HEK293 (cell line): ENCODE measurements at regions not wholly inside any gene's neighbourhood (a gene's known extent, or its start where the extent isn't known, plus 50 kb on each side); places are given as distances from the start of the nearest gene placed in this dataset.

Experiments
- CTCF ChIA-PET: fragments of 350-600 bp; formaldehyde crosslinking; extraction: SDS; loops from one replicate; lab custom pipeline; 2021; ENCODE audit warnings: antibody characterized with exemption; lab: Yijun Ruan, JAX
- POLR2A ChIA-PET: fragments of 300-600 bp; formaldehyde crosslinking; extraction: SDS; loops from one replicate; lab custom pipeline; 2020; ENCODE audit warnings: antibody characterized with exemption, inconsistent platforms; lab: Yijun Ruan, JAX
- H3K27ac ChIP-seq: fragments of 200-500 bp; sonication (Bioruptor generic); 2 replicates; pipeline ENCODE4 v1.5.1; 2014; ENCODE audit warnings: low read depth, low read length, control low read depth, inconsistent platforms; ENCODE audit errors: extremely low read depth
- H3K36me3 ChIP-seq, 2 experiments: fragments of 200-500 bp in 1 of 2; sonication (Bioruptor generic) in 1 of 2; 1 replicate in 1 of 2; 2 replicates in 1 of 2; pipeline ENCODE4 v1.5.1; 2014 to 2017; ENCODE audit warnings: inconsistent platforms in 2 of 2, low read length in 2 of 2; ENCODE audit not compliant: control insufficient read depth in 2 of 2, insufficient read depth in 1 of 2
- H3K4me1 ChIP-seq: fragments of 200-500 bp; sonication (Bioruptor generic); 2 replicates; pipeline ENCODE4 v1.5.1; 2014; ENCODE audit warnings: mild to moderate bottlenecking, low read length, inconsistent platforms; ENCODE audit not compliant: control insufficient read depth, insufficient read depth
- H3K4me3 ChIP-seq: 2 replicates; pipeline ENCODE4 v1.5.1; 2011; ENCODE audit warnings: low read depth, mild to moderate bottlenecking, control low read depth, low read length, moderate library complexity
- H3K9me3 ChIP-seq: fragments of 200-500 bp; sonication (Bioruptor generic); 2 replicates; pipeline ENCODE4 v1.5.1; 2014; ENCODE audit warnings: low read depth, low read length, inconsistent platforms; ENCODE audit not compliant: control insufficient read depth, insufficient read depth
- BCL11B ChIP-seq: fragments of 450-650 bp; formaldehyde crosslinking; IDR thresholded peaks from 2 replicates; pipeline ENCODE4 v1.5.1; 2016; ENCODE audit warnings: low read depth, missing biosample characterization, missing genetic modification characterization
- INSM2 ChIP-seq: fragments of 450-650 bp; formaldehyde crosslinking; IDR thresholded peaks from 2 replicates; pipeline ENCODE4 v1.5.1; 2016; ENCODE audit warnings: missing biosample characterization, missing genetic modification characterization
- PBX3 ChIP-seq: sonication (generic); formaldehyde crosslinking; IDR thresholded peaks from 2 replicates; pipeline ENCODE4 v1.8.1; 2022; ENCODE audit warnings: mild to moderate bottlenecking, moderate library complexity, missing genetic modification reagents
- PRDM6 ChIP-seq: fragments of 450-650 bp; formaldehyde crosslinking; IDR thresholded peaks from 2 replicates; pipeline ENCODE4 v1.5.1; 2017; ENCODE audit warnings: missing biosample characterization, missing genetic modification characterization
- SP3 ChIP-seq: fragments of 450-650 bp; formaldehyde crosslinking; IDR thresholded peaks from 2 replicates; pipeline ENCODE4 v1.5.1; 2016; ENCODE audit warnings: missing biosample characterization, missing genetic modification characterization
- ZFP3 ChIP-seq: fragments of 450-650 bp; formaldehyde crosslinking; IDR thresholded peaks from 2 replicates; pipeline ENCODE4 v1.5.1; 2016; ENCODE audit warnings: low read depth, missing biosample characterization, missing genetic modification characterization
- ZFP37 ChIP-seq: fragments of 450-650 bp; formaldehyde crosslinking; IDR thresholded peaks from 2 replicates; pipeline ENCODE4 v1.5.1; 2016; ENCODE audit warnings: missing biosample characterization, missing genetic modification characterization
- ZNF112 ChIP-seq: fragments of 450-650 bp; formaldehyde crosslinking; IDR thresholded peaks from 2 replicates; pipeline ENCODE4 v1.5.0; 2017; ENCODE audit warnings: missing biosample characterization, missing genetic modification characterization
- ZNF132 ChIP-seq: fragments of 450-650 bp; formaldehyde crosslinking; IDR thresholded peaks from 2 replicates; pipeline ENCODE4 v1.5.1; 2017; ENCODE audit warnings: missing biosample characterization, missing genetic modification characterization, borderline replicate concordance
- ZNF169 ChIP-seq: fragments of 450-650 bp; formaldehyde crosslinking; IDR thresholded peaks from 2 replicates; pipeline ENCODE4 v1.5.1; 2016; ENCODE audit warnings: missing biosample characterization, missing genetic modification characterization
- ZNF292 ChIP-seq: fragments of 450-650 bp; formaldehyde crosslinking; IDR thresholded peaks from 2 replicates; pipeline ENCODE4 v1.5.1; 2016; ENCODE audit warnings: low read depth, missing biosample characterization, missing genetic modification characterization, borderline replicate concordance
- ZNF37A ChIP-seq: fragments of 450-650 bp; IDR thresholded peaks from 2 replicates; pipeline ENCODE4 v1.5.1; 2018; ENCODE audit warnings: missing biosample characterization, missing genetic modification characterization
- ZNF398 ChIP-seq: fragments of 450-650 bp; formaldehyde crosslinking; IDR thresholded peaks from 2 replicates; pipeline ENCODE4 v1.5.1; 2017; ENCODE audit warnings: missing biosample characterization, missing genetic modification characterization
- ZNF548 ChIP-seq: fragments of 450-650 bp; formaldehyde crosslinking; IDR thresholded peaks from 2 replicates; pipeline ENCODE4 v1.5.1; 2016; ENCODE audit warnings: missing biosample characterization, missing genetic modification characterization
- ZNF621 ChIP-seq: fragments of 450-650 bp; formaldehyde crosslinking; IDR thresholded peaks from 2 replicates; pipeline ENCODE4 v1.5.1; 2017; ENCODE audit warnings: missing biosample characterization, missing genetic modification characterization
- ZNF623 ChIP-seq: fragments of 450-650 bp; formaldehyde crosslinking; IDR thresholded peaks from 2 replicates; pipeline ENCODE4 v1.5.1; 2016; ENCODE audit warnings: missing biosample characterization, missing genetic modification characterization
- ZNF654 ChIP-seq: fragments of 450-650 bp; formaldehyde crosslinking; IDR thresholded peaks from 2 replicates; pipeline ENCODE4 v1.5.1; 2016; ENCODE audit warnings: low read depth, missing biosample characterization, missing genetic modification characterization
- ZNF660 ChIP-seq: fragments of 450-650 bp; IDR thresholded peaks from 2 replicates; pipeline ENCODE4 v1.5.1; 2018; ENCODE audit warnings: missing biosample characterization, mild to moderate bottlenecking, missing genetic modification characterization
- ZNF677 ChIP-seq: fragments of 450-650 bp; IDR thresholded peaks from 2 replicates; pipeline ENCODE4 v1.5.0; 2018; ENCODE audit warnings: missing biosample characterization, mild to moderate bottlenecking, missing genetic modification characterization, moderate library complexity
- ZNF792 ChIP-seq: fragments of 450-650 bp; formaldehyde crosslinking; IDR thresholded peaks from 2 replicates; pipeline ENCODE4 v1.5.1; 2016; ENCODE audit warnings: missing biosample characterization, missing genetic modification characterization
- ZSCAN18 ChIP-seq: fragments of 450-650 bp; formaldehyde crosslinking; IDR thresholded peaks from 2 replicates; pipeline ENCODE4 v1.5.1; 2016; ENCODE audit warnings: missing biosample characterization, missing genetic modification characterization
- ZSCAN30 ChIP-seq: fragments of 450-650 bp; IDR thresholded peaks from 2 replicates; pipeline ENCODE4 v1.5.1; 2018; ENCODE audit warnings: missing biosample characterization, mild to moderate bottlenecking, missing genetic modification characterization, moderate library complexity

GRCh38 chr6:91796603-91797002 lies 1209.7 kb upstream of the MAP3K7 start:
- H3K36me3 ChIP-seq, result no peaks in the 10 kb centered on the region
- TF ChIP-seq ZNF623 (tag by site-specific recombination) (no peak), ZNF548 (tag by site-specific recombination) (no peak), ZNF654 (tag by site-specific recombination) (no peak), ZNF621 (tag by site-specific recombination) (no peak), ZNF677 (tag by site-specific recombination) (no peak), PBX3 (CRISPR knock-in tag) (no peak), ZNF398 (tag by site-specific recombination) (no peak)
- no peak overlapping the region for H3K4me3 ChIP-seq
- no peaks in the 10 kb centered on the region for H3K9me3 ChIP-seq
- POLR2A ChIA-PET, result no interaction called here
- CTCF ChIA-PET, result no interaction called here
- no peak overlapping the region for H3K27ac ChIP-seq
- H3K4me1 ChIP-seq, result no peaks in the 10 kb centered on the region

DNA sequence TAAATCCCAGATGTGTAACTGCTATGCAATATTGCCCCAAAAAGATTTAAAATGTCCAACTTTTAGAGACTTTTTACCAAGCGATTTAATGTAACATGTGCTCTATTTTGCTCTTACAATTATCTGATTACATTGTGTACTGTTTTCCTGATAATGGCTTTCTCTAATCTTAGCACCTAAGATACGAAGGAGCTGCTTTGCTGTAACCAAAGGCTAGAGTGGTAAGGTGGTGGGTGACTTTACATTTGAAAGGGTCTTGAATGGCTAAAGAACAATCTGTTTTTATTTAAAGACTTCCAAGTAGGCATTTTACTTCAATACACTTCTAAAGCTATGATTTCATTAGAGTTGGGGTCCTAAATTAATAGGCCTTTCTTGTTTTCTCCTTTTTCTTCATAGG lies 1201.6 kb upstream of the MAP3K7 start:
- no peaks in the 10 kb centered on the region for H3K36me3 ChIP-seq
- H3K9me3 ChIP-seq, result no peaks in the 10 kb centered on the region
- no peak overlapping the region for H3K27ac ChIP-seq
- ChIA-PET POLR2A (interaction anchor here (0.7 kb wide), 1 partner anchor 25 kb away, joined by 3 read pairs; no protein-coding TSS in a partner anchor), CTCF (no interaction called here)
- H3K4me3 ChIP-seq, result no peak overlapping the region
- TF ChIP-seq ZNF169 (tag by site-specific recombination) (no peak), ZNF292 (tag by site-specific recombination) (no peak), PRDM6 (tag by site-specific recombination) (no peak), ZFP37 (tag by site-specific recombination) (no peak), SP3 (no peak), ZNF792 (tag by site-specific recombination) (no peak), ZNF112 (tag by site-specific recombination) (no peak), ZSCAN18 (tag by site-specific recombination) (no peak), ZNF132 (tag by site-specific recombination) (no peak), INSM2 (tag by site-specific recombination) (no peak), ZNF37A (tag by site-specific recombination) (no peak), ZNF660 (tag by site-specific recombination) (no peak), BCL11B (tag by site-specific recombination) (no peak), ZSCAN30 (tag by site-specific recombination) (no peak), ZFP3 (tag by site-specific recombination) (no peak)
- H3K4me1 ChIP-seq, result no peaks in the 10 kb centered on the region
